Epithelial cell of esophagus (primary cell): ENCODE measurements at regions not wholly inside any gene's neighbourhood (a gene's known extent, or its start where the extent isn't known, plus 50 kb on each side); places are given as distances from the start of the nearest gene placed in this dataset.

Experiments
- DNase-seq: peaks from one replicate; pipeline ENCODE4 v3.0.0; 2010; ENCODE audit warnings: low read depth
- H3K4me3 ChIP-seq: 2 replicates; pipeline ENCODE4 v1.5.1; 2011; ENCODE audit warnings: mild to moderate bottlenecking, low read length, control low read depth
- CTCF ChIP-seq: IDR thresholded peaks from 2 replicates; pipeline ENCODE4 v1.5.1; 2011; ENCODE audit warnings: low read depth, mild to moderate bottlenecking, low read length, control low read depth, inconsistent platforms; ENCODE audit not compliant: insufficient read depth; ENCODE audit errors: missing control alignments

DNA sequence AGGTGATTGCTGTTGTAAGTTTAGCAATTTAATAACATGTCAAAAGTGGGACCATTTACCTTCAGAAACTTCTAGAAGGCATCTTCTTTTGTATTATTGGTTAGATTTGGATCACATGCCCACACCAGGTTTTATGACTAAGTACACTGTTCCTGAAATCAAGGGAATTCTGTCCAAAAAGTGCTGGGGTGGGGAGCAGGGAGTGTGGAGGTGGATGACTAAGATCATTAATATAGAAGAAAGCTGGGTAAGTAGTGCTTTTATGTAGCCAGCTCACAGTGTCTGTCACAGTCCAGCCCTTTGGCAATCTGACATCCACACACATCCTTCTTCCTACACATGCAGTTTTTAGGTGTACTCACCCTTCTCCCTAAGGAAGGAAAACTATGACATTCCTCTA, 120.0 kb downstream of the TMCO5A start:
- H3K4me3 ChIP-seq: no peak overlapping the region
- DNase-seq: peak; percentile 36
- TF ChIP-seq CTCF: no peak

GRCh38 chr15:38058596-38059075, 124.2 kb downstream of the TMCO5A start:
- no peak for DNase-seq
- TF ChIP-seq CTCF: no peak
- no peak overlapping the region for H3K4me3 ChIP-seq

DNA sequence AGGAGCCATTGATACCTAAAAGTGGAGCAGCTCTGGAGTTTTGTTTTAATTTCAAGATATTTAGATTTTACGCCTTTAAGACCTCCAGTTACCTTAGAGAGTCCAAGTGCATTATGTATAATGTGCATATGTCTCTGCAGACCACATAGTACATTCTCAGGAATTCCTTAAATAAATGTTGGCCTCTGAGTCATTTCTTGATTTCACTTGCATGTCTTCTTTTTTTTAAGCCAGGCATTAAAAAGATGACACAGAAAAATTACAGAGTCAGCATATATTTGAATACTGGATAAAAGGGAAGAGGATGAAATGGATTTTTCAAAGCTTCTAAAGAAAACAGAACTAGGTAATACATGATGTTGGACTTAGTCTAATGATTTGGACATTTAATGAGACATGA, 125.2 kb downstream of the TMCO5A start:
- TF ChIP-seq CTCF: no peak
- H3K4me3 ChIP-seq: no peak overlapping the region
- peak; percentile 29 for DNase-seq

DNA sequence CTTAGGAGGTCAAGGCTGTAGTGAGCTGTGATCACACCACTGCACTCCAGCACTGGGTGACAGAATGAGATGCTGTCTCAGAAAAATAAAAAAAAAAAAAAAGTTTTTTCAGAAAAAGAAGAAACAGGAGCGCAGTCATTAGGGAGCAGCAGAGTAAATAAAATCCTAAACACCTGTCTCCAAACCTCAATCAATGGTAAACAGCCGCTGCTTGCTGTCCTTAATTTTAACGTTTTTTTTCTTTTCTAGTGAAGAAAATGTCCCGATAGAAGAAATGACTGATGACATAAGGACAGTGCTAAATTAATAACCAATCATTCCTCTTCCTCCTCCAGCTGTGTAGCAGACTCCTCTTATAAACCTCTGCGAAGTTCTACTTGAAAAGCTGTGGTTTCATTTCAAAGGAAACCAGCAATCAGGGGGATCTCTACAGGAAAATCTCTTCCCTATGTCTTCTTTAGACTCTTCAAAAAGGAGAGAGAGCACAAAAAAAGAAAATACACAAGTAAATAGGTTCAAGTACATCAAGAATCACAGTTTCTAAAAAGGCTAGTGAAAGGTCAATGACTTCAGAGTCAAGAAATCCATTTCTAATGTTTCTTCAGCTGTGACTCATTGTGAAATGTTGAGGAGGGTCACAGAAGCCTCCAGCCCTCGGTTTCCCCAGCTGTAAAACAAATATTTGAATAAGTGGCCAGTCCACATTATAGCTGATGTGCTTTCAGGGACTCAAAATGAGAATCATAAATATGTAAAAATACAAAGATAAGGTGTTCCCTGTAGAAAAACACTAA, 127.6 kb downstream of the TMCO5A start:
- TF ChIP-seq CTCF: no peak
- DNase-seq: no peak
- H3K4me3 ChIP-seq: no peak overlapping the region

DNA sequence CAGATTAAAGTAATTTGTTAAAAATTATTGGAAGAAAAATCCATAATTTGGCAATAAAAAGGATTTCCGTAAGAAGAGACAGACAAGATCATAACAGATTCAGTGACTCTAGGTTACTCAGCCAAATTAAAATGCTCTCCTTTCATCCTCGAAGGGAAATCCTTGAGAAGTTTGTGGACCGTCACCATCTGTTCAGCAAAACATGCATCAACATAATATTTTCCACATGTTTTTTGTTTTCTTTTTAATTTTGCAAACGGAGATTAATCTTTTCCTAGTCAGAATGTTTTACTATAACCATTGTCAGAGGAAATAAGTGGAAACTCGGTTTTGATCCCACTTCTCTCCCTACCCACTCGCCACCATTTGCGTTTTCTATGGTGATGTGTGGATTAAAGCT, 128.3 kb downstream of the TMCO5A start:
- TF ChIP-seq CTCF: no peak
- no peak for DNase-seq
- no peak overlapping the region for H3K4me3 ChIP-seq

DNA sequence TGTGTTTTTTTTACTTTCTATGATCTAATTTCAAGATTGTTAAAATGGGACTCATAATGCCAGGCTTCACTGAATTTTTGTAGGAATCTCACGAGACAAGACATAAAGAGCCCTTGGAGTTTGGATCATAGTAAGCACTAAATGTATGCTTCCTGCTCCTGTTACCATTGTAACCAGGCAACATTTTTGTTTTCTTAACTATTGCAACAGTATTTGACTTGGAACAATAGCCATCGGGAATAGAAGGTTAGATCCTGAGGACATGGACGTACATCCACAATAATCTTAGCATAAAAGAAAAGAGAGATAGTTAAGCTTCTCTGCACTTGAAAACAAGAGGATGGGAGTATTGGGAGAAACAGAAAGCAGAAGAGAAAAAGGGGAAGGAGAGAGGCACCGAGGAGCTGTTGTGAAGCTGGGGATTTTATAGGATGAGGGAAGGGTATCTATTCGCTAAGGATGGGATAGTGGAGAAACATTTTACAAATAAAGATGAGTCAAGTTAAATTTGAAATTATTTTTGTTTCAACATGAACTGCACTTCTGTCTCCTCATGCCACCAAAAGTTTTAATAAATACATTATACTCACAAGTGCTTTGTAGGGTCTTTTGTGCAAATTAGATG, 131.4 kb downstream of the TMCO5A start:
- DNase-seq: peak; percentile 17
- TF ChIP-seq CTCF: no peak
- no peak overlapping the region for H3K4me3 ChIP-seq
